Activated CD4-positive, CD25-positive, alpha-beta regulatory T cell treated with anti-CD3 and anti-CD28 coated beads, Interleukin-2, amount 50 U/mL, for 16 hours (primary cell): ENCODE measurements at regions not wholly inside any gene's neighbourhood (a gene's known extent, or its start where the extent isn't known, plus 50 kb on each side); places are given as distances from the start of the nearest gene placed in this dataset.

ENCODE experiments used
- DNase-seq: peaks from one replicate; pipeline ENCODE4 v3.0.0-alpha.2; 2020; ENCODE audit warnings: low read depth, low spot score

DNA sequence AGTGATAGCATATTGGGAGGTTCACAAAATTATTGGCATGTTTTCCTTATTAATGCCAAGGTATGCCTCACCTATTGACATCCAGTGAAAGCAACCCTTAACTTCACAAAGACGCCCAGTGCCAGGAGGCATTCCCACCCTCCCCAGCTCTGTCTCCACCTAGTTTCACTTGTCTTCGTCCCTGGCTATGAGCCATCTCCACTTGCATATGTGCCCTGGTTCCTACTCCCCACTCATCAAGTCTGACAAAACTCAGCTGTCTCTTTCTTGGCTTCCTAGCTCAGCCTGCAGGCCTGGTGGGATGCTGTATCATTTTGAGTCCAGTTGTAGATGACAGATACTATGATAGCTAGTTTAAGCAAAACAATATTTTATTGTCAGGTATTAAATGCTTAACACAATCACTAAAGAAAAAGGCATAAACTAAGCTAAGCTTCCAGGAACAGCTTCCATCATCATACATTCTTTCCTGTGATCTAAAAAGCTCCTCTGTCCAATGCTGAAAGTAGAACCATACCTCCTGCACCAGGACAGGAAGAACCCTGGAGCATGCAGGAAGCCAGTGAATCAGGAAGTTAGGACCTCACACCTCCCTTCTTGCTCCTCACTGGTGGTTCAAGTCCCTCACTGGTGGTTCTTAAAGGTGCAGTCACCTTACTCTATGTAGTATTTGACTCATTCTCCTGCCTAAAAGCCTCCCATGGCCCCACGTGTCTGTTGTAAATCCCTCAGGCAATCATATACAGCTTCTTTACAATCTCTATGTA, 410.3 kb upstream of the RASGEF1B start:
- no peak for DNase-seq

DNA sequence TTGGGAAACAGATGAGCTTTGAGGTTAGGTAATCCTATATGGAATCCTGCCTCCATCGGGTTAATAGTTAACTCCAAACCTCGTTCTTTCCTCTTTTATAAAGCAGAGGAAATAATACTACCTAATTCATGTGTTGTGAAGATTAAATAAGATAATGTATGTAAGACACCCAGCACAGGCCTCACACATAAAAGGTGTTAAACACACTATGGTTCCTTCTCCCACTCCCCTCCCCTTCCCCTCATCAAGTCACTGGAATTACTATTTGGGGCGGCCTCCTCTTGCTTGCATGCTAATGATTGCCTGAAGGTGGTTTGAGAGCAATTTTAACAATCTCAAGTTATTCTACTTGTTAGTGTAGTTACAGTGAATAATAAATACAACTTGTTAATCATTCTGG, 404.4 kb upstream of the RASGEF1B start:
- no peak for DNase-seq

GRCh38 chr4:81874661-81875515, 403.2 kb upstream of the RASGEF1B start:
- no peak for DNase-seq

GRCh38 chr4:81870275-81870674, 398.6 kb upstream of the RASGEF1B start:
- no peak for DNase-seq

DNA sequence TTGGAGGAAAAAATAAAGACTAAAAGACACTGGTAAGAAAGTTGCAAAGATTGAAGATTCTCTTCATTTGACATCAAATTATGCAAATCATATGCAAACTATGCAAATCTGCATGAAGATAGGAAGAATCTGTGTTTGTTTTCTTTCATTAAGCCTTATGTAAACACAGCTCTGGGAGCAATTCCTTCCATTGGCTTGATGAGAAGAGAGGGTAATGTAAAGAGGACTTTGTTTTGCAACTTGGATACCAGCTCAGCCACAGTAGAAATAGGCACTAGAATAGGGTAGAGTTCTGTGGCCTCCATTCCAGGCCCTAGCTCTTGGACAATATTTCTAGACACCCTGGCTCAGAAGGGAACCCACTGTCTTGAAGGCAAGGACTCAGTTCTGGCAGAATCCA, 388.4 kb upstream of the RASGEF1B start:
- DNase-seq, result no peak

- no peak for DNase-seq
Observed at GRCh38 chr4:81854406-81854805, 382.7 kb upstream of the RASGEF1B start.

- DNase-seq, result no peak
Observed at GRCh38 chr4:81852031-81852715, 380.5 kb upstream of the RASGEF1B start.

- DNase-seq, result no peak
Observed at GRCh38 chr4:81850701-81851100, 379.0 kb upstream of the RASGEF1B start.

- DNase-seq, result no peak
Observed at GRCh38 chr4:81845761-81846160, 374.1 kb upstream of the RASGEF1B start.

- DNase-seq, result no peak
Observed at GRCh38 chr4:81845273-81845672, 373.6 kb upstream of the RASGEF1B start.

- DNase-seq, result peak; percentile 51
Observed at GRCh38 chr4:81844717-81845116, 373.0 kb upstream of the RASGEF1B start.

DNA sequence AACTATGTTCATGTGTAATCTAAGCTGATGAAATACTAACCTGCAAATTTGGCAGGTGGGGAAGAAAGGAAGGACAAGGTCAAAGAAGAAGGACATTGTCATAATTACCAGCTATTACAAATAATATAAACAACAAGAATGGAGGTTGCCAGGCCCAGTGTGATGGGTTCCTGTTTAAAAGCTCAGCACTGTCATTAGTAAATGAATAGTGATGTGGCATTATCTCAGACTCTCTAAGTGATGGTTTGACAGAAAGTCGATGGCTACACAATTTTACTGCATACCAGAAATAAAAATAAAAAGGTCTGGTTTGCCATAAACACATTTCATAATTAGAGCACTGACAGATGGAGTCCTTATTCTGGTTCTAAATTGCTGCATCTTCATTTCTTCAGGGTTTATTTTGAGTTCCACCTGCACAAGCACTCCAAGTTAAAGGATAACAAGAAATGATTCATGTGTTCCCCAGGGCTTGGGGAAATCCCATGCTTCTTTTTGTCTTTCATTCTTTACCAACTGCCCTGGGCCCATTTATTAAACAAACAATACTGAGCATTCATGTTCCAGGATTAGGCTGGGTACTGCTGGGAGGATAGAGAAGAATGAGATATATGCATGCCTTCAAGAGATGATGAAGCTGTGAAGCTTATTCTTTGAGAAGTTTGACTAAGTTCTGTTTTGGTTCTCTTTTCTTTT, 367.8 kb upstream of the RASGEF1B start:
- no peak for DNase-seq

DNA sequence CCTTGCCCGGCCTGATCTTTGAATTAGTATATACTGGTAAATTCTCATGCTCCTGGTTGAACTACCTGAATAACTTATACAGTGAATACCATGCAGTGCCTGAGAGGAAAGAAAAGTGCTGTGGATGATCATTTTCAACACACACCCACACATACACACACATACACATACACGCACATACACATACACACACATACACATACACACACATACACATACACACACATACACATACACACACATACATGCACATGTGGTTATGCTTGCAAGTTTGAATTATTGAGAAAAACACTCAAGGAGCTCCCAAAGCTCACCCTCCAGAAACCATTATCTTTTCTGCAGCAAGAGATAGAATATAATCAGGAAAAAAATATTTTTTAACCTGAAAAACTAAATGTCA, 366.9 kb upstream of the RASGEF1B start:
- DNase-seq, result no peak

GRCh38 chr4:81836716-81837115, 365.0 kb upstream of the RASGEF1B start:
- DNase-seq, result no peak

- DNase-seq, result no peak
Observed at GRCh38 chr4:81833576-81833975, 361.9 kb upstream of the RASGEF1B start.

GRCh38 chr4:81828991-81829390, 357.3 kb upstream of the RASGEF1B start:
- no peak for DNase-seq

GRCh38 chr4:81827577-81828202, 356.0 kb upstream of the RASGEF1B start:
- no peak for DNase-seq

DNA sequence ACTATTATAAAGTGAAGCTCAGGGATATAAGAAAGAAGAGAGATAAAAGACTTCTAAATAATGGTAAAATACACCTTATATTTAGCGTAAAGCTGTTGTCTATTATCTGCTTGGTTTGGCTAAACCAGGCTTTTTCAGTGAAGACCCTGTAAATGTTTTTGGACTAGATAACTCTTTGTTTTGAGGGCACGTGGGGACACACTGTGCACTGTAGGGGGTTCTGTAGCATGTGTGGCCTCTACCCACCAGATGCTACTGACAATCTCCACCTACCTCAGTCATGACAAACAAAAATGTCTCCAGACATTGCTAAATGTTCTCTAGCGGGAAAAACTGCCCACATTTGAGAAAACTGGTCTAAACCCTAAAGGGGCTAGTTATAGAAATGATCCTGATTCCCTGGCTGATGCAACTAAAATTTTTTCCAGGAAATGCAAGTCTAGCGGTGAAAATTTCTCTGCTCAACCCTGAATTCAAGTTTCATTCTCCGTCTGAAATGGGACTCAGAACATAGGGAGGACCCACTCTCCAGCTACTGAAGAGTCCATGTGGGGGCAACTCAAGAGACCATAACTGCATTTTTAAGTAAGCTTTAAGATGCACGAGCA, 355.2 kb upstream of the RASGEF1B start:
- no peak for DNase-seq

DNA sequence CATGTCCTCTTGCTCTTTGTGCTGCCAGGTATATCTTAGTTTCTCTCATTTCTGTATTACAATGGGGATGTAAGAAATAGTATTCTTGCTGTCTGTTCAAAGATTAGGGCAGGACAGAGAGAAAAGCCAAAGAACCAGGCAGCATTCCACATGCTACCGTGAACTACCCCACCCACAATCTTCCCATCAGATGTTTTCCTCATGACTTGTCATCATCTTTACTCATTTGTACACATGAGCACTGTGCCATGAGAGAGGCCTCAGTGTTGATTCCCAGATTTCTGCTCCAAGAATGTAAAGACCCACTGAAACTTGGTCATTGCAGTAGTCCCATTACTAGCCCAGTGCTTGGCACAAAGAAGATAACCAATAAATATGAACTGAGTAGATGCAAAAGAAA, 354.6 kb upstream of the RASGEF1B start:
- no peak for DNase-seq

DNA sequence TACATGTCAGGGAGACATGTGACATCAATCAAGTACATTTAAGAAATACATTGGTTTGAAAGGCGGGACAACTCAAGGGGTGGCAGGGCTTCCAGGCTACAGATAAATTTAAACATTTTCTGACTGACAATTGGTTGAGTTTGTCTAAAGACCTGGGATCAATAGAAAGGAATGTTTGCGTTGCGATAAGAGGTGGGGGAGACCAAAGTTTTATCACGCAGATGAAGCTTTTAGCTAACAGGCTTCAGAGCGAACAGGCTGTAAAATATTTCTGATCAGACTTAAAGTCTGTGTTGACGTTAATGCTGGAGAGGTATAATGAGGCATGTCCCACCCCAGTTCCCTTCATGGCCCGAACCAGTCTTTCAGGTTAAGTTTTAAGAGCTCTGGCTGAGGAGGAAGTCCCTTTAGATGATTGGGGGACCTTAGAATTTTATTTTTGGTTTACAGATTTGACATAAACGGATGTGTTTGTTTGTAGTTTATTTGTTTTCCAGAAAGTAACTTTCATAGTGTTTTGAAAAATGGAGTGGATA, 346.7 kb upstream of the RASGEF1B start:
- no peak for DNase-seq
